Suppressor macrophage (primary cell): ENCODE measurements at regions not wholly inside any gene's neighbourhood (a gene's known extent, or its start where the extent isn't known, plus 50 kb on each side); places are given as distances from the start of the nearest gene placed in this dataset.
"Not testable (repeated sequence)": the region's sequence is repeated elsewhere in the genome, so short reads cannot be mapped to it uniquely, and the experiment has no call there.

Experiments used
- DNase-seq, 4 experiments: peaks; one replicate each; pipeline ENCODE4 v3.0.0-alpha.2; 2020 to 2022

DNA sequence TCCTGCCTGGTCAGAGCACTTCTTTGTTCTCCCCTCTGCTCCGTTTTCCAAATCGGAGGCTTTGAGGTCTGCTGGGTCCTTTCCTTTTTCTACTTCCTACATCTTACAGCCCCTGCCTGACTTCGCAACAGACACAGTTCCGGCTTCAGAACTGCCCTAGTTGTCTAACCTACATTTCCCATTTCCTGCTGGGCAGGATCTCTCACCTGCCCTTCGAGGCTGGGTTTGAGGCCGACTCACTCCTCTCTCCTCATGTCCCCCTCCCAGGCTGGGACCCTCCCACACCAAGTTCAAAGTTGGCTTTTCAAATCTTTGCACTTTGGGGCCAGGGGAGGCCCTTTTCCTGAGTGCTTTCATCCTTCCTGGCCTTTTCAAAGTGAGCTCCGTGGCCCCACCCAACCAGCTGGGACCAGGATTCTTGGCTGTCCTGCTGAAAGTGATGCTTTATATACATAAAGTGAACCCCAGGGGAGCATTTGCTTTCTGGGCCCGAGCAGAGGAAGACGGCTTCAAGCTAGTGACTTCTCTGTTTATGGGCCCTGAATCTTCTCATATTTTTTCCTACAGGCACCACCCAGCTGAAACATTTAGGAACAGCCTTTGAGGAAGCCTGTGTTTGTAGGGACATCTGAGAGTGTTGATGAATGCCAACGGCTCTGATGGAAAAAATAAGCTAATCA is 281.0 kb upstream of the CRY1 start:
- peak in 3 of 4 experiments; percentile 23 to 42 (median 42) for DNase-seq

DNA sequence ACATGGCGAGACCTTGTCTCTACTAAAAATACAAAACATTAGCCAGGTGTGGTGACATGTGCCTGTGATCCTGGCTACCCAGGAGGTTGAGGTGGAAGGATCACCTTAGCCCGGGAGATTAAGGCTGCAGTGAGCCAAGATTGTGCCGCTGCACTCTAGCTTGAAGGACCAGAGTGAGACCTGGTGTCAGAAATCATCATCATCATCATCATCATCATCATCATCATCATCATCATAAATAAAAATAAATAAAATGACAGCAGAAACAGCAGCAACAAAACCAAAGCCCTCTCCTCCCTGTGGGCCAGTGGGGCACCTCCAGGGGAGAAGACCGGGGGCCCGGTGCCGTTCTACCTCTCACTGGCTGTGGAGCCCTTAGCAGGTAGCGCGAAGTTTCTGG is 281.9 kb upstream of the CRY1 start:
- no peak for DNase-seq

DNA sequence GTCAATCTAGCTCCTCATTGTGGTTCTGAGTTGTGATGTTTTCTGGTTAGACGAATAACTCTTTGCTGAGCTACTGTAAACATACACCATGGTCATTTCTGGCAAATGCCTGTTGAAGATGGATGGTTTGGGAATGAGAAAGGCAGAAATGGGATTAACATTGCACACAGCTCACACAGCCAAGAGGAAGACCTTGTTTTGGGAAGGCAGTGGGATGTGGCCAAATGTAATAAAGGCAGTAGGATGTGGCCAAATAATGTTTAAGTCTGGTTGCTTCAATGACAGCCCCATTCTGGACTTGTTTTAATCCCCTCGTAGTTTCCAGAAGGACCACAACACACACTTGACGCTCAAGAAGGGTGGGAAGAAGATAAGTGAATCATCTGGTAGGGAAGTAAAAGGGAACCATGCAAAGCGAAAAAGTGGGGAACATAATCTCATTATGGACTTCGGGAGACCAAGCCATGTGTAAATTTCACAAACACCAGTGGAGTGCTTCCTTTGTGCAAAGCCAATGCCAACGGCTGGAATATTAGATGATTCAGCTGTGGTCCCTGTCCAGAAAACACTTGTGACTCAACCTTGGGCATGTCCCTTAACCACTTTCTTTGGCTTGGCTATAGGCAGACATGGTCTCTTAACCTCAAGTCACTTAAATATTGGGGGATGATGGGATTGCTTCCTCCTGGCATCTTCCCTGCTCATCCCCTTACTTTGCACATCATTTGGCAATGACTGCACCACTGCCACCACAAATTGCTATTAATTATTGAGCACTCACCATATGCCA is 284.4 kb upstream of the CRY1 start:
- no peak for DNase-seq

DNA sequence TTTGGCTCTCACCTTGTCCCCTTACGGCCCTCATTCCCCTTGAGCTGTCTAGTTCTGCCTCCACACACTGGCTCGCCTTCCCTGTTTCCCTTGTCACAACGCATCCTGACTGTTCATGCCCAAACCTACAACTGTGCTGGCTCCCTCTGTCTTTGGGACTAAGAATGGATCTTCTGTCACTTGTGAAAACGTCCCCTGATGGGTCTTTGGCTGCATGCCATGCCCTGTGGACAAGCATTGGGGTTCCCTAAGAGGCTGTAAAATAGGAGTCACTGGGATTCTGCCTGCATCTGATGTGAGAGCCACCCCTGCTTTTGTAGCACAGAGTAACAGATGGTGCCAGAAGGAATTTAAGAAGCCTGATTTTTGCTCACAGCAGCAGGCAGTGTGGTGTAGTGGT is 285.3 kb upstream of the CRY1 start:
- no peak for DNase-seq

DNA sequence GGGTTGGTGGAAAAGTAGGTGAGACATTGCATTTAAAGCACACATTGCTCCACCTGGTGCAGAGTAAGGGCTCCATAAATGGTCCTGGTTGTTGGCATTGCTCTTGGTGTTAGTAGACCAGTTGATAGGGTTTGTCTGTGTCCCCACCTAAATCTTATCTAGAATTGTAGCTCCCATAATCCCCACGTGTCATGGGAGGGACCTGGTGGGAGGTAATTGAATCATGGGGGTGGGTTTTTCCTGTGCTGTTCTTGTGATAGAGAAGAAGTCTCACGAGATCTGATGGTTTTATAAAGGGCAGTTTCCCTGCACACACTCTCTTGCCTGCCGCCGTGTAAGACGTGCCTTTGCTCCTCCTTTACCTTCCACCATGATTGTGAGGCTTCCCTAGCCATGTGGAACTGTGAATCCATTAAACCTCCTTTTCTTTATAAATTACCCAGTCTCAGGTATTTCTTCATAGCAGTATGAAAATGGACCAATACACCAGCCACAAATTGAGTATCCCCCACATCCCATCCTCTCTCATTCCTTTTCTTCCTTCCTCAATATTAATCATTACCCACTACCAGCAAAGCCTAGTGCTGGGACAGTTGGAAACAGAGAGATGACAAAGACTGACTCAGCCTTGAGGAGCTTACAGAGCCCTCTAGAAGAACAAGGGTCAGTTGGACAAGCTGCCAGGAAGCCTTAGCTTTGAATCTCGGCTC is 285.9 kb upstream of the CRY1 start:
- not testable (repeated sequence) for DNase-seq

DNA sequence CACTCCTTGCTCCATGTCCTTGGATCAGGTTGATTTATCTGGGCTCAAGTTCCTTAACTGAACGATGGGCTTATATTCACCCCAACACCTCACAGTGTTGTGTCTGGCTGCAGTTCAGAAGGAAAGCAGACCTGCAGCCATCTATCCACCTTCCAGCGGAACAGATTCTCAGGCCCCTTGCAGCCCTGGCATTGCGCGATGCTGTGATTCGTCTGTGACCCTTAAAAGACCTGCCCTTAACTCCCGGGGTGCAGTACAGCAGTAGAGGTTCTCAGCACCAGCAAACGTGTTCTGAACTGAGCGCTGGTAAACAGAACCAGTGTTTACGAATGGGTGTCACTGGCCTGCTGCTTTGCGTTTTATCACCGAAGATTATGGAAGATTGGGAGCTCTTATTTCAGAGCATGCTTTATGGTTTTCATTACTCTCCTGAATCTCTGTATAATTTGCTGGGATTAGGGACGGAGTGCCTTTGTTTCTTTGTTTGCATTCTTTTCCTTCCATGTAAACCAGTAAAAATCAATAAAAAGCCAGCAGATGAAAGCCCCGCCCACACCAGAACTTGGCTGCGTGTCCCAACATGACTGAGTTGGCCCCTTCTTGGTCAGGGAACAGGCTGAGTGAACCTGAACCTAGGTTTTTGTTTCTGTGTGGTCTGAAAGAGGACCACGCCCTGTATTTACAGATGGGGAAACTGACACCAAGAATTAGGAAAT is 286.7 kb upstream of the CRY1 start:
- no peak for DNase-seq

DNA sequence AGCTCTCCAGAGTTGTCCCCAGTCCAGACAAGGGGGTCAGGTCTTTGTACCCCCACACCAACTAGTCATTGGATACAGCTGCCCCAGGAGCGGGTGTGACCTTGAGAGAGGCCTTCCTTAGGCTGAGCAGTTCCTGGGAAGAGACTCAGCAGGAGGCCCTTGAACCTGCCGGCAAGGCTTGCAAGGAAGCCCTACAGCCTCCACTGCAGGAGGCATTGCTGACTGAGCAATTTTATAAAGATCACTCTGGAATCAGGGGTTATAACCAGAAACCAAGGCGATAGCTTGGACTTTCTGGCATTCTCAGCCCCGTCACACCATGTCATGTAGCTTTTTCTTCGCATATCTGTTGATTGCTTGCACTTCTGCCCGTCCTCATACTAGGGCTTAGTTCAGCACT is 291.3 kb upstream of the CRY1 start:
- no peak for DNase-seq

DNA sequence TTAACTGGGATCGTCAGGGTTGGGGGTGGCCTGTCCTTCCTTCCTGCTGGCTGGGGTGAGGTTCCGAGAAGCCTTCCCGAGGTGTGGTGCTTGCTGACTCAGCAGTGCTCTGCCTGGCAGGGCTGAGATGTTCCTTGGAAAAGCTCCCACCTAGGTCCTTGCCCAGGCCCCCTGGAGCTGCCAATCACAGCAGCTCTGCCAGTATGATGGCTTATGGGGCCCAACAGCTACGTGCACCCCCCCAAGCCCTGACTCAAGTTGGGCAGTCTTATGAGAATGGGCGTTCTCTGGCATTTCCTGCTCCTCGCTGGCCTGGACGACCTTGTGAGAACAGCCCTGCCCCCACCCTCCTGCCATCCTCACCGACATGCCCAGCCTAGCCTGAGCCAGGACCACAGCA is 292.2 kb upstream of the CRY1 start:
- DNase-seq: no peak

DNA sequence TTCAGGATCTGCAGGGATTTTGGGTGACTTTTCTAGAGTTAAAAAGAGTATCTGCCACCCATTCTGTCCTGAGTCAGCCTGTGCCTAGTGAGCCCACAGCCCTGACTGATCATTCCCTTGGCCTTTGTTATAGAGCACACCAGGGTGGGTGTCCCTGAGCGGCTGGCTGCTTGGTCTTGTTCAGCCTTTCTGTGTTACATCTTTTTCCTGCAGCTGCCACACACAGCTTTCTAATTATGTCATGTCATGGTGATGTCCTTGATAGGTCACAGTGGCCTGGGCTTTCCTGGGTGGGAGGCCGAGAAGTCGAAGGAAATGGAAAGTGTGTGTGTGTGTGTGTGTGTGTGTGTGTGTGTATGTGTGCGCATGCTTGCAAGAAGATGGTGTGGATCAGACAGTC is 293.2 kb upstream of the CRY1 start:
- no peak for DNase-seq

DNA sequence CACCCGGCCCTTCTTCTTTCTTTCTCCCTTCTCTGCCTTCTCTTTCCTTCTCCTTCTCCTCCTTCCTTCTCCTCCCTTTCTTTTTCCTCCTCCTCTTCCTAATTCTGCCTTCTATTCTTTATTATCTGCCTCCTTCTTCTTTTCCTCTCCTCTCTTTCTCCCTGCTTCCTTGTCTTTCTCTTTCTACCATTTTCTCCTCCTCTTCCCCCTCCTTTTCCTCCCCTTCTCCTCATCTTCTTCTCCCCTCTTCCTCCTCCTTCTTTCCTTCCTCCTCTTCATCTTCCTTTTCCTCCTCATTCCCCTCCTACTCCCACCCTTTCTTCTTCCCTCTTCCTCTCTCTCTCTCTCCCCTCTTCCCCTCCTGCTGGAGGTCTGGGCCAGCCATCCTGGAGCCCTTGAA is 294.9 kb upstream of the CRY1 start:
- DNase-seq: no peak

DNA sequence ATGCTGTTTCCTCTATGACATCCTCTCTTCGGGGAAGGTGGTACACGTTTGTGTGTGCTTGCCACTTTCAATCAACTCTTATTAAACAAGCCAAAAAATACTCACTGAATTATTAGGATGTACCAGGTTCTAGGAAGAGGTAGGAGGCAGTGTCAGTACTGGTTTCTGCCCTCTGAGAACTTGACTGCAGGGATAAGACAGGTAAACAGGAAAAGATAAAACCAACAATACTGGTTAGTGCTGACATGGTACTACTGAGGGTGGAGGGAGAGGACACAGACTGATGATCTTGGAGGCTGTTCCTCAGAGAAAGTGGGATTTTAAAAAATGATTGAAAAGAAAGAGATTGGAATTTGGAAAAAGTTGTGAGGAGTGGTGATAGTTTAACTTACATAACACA is 295.2 kb upstream of the PWP1 start:
- no peak for DNase-seq

DNA sequence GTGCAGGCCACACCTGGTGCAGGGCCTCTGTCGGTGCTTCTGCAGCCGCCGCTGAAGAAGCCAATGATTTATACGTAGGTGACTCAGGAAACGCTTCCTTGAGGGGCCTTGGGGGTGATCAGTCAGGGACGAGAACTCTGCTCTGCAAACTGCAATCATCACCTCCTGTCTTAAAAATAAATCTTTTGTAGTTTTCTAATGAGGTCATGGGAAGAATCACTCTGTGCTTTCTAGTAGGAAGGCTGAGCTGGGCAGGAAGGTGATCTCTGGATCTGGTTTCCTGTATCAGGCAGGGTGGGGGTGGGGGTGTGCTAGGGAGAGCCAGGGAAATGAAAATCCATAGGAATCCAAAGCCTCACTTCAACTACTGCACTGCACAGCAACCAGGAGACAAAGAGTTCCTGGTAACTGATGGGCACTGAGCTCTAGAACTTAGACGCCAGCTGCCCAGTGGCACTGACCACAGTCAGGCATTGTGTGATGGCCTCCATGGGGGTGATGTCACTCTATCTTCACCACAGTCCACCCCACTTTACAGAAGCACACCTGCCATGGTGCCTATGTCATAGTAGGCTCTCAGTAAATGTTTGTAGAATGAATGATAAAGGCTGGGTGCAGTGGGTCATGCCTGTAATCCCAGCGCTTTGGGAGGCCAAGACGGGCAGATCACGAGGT is 292.4 kb upstream of the PWP1 start:
- no peak for DNase-seq

DNA sequence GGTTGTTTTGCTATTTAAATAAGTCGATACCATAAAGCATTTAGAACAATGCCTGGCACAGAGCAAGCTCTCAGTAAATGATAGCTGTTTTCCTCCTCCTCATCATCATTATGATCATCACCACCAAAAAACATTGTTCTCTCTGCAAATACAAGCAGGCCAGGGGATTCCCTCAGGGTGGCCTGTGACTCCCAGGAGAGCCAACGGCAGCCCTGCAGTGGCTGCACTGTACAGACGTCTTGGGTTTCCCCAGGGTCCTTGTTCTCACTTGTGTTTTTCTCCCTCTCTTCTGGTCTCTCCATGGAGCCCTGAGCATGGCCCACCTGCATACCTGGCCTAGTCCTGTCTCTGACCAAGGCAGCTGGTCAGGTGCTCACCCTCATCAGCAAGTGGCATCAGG is 290.9 kb upstream of the PWP1 start:
- no peak for DNase-seq

DNA sequence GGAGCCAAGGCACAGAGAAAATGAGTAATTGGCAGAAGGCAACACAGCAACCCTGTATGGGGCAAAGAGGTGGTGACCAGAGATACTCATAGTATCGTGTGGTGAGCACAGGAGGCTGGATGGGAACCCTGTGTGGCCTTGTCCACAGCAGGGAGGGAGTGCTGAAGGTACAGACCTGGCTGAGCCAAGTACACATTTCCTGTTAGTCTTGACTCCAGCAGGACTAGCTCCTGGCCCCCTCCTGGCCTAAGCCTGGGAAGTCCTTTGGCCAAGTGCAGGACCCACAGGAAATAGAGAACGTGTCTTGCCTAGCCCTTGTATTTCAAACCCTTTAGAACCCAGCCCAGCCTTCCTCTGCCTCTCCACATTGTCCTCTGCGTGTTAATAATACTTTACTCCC is 289.8 kb upstream of the PWP1 start:
- no peak for DNase-seq

DNA sequence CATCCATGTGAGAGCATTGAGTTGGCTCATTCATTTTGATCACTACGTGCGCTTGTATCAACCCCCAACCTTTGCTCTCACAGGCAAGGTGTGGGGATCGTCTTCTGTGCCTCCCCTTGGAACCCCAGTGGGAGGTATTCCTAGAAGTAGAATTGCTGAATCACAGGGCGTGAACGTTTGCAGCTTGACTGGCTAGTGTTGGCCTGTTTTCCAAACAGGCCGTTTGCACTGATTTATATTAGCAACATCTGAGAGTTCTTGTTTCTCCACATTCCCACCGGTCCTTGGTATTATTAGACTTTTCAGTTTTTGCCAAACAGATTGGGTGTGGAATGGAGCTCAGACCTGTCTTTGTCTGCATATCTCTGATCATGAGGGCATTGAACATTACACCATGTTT is 288.6 kb upstream of the PWP1 start:
- DNase-seq: no peak

DNA sequence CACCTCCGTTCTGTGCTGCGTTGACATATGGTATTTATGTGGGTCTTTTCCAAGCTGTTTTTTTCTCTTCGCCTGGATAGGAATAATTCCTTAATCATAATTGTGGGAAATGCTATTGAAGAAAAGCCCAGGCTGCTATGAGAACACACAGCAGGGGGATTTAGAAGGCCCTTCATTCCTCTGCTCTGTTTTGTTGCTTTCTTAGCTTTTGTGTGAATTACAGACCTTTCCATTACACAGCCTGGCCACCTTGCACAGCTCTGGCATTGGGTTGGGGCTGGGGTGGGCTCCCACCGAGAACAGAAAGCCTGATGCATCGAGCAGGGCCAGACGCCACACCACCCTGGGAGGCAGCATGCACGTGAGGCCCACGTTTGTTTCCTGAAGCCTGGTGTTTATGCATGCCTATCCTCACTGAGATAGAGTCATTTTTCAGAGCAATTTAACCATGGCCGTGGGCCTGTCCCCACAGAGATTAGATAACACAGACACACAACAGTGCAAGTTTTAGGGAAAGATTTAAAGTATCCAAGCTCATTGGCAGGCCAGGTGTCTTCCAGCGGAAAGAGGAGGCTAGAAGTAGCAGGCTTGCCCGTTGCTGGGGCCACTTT is 287.6 kb upstream of the PWP1 start:
- DNase-seq: no peak

DNA sequence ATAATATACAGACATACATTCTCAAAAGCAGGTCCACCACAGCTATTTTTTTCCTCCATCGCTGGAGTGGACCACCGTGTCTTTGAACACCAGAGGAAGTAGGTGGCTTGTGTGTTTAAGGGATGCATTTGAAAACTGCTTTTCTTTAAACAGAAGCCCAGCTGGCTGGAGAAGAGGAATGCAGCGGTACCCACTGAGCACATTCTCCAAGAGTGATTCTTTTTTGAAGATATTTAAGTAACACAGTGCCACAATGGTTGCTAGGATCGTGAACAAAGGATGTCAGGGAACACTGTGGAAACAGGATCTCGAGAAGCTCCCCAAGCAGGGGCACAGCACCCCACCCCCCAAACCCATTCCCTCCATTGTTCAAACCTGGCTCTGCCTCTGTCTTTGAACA is 286.6 kb upstream of the PWP1 start:
- DNase-seq: no peak

DNA sequence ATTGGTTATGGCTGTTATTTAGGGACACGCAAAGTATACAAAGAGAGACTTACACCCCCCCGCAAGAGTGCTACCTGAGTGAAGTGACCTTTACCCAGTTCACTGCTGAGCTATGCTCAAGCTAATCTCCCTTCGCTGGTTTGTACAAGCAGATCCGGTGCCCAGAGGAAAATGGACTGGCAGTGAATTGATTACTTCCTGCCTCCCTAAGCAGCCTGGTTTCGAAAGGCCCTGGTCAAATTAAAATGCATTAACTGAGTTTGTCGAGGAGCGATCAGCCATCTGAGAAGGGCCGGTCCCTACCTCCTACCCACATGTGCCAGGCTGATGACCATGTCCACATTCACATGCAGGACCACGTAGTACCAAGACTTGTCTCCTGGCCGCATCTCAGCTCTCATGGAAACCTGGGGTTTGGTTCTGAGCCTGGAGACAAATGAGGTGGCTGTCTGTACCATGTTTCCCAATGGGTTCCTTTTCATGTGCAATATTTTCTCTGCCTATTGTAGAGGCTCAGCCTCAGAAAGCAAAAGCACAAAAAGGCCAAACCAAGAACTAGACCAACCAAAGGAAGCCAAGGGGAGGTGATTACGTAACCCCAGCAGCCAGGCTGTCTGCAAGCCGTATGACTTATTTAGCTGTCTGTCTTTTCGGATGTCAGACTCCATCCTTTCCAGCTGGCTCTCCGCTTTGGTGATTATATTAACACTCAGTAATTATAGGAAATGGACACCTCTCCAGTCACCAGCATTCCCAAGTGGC is 284.7 kb upstream of the PWP1 start:
- DNase-seq: peak; percentile 41 to 68 (median 56)

DNA sequence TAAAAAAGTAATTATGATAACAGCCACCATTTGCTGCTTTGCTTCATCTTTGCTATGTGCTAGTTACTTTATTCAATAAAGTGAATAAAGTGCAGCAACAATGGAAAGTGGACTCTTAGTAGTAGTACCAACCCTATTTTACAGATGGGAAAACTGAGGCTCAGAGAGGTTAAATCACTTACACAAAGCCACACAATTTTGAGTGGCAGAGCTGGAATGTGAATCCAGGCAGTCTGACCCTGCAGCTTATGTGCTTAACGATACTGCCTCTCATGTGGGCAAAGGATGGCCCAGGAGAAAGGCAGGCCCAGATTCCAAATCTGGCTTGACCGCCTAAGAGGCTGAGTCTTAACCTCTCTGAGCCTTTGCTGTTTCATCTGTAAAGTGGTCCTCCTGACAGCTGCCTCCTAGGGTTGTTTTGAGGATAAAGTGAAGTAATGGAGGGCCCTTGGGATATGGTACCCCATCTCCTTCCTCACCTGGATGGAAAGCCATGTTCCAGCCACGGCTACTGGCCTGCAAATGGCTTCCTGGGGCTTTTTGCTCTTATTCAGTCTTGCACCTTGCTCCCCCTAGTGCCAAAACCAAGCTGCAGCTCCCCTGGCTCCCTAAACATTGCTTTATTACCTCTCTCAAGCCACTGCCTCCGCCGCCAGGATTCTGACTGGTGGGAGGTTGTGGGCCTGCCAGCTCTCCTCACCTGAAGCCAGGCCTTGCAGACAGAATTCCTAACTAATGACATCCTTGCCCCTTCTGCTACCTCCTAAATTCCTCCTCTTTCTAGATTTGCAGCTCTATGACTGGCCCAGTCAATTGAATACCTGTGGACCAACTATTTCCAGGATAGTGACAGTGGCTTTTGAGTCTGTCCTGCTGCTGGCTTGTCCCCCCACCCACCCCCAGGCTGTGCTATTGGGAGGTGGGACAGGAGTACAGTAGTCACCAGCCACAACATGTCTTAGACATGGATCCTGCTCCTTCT is 283.3 kb upstream of the PWP1 start:
- DNase-seq: peak; percentile 55 to 79 (median 68)

DNA sequence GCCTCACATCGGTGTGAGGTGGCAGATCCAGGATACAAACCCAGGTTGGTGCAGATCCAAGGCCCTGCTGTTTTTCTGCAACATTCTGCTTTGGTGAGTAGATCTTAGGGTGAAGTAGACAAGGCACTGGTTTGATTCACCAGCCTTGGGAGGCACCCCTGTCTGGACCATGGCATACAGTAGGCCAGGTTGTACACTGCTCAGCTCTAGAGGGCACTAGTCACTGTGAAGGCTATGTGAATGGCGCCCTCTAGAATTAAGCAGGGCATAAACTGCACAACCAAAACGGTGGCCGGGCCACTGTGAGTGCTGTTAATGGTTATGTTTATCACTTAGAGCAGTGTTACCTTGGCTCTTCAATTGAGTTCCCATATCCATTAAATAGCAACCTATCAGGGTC is 280.6 kb upstream of the PWP1 start:
- DNase-seq: peak; percentile 32 to 75 (median 64)
